ENCODE measurements at regions not wholly inside any gene's neighbourhood (a gene's known extent, or its start where the extent isn't known, plus 50 kb on each side); places are given as distances from the start of the nearest gene placed in this dataset.

GRCh38 chr13:34338102-34338501 is 520.2 kb downstream of the RFC3 start:
- no peak for DNase-seq (ENCODE audit: low read depth)
- no peak overlapping the region for H3K4me3 ChIP-seq (ENCODE audit: low read depth, low read length)
- TF ChIP-seq CTCF (conservative IDR thresholded peaks at IDR 0.05; ENCODE audit: low read depth, low read length): no peak

GRCh38 chr13:34340534-34340933 is 522.6 kb downstream of the RFC3 start:
- no peak for TF ChIP-seq CTCF (conservative IDR thresholded peaks at IDR 0.05; ENCODE audit: low read depth, low read length)
- no peak overlapping the region for H3K4me3 ChIP-seq (ENCODE audit: low read depth, low read length)
- DNase-seq (ENCODE audit: low read depth): peak; percentile 69

- no peak overlapping the region for H3K4me3 ChIP-seq (ENCODE audit: low read depth, low read length)
- peak; percentile 18 for DNase-seq (ENCODE audit: low read depth)
- TF ChIP-seq CTCF (conservative IDR thresholded peaks at IDR 0.05; ENCODE audit: low read depth, low read length): no peak
Observed at GRCh38 chr13:34343413-34343940, 525.5 kb downstream of the RFC3 start.

GRCh38 chr13:34344816-34345215 is 526.9 kb downstream of the RFC3 start:
- TF ChIP-seq CTCF (conservative IDR thresholded peaks at IDR 0.05; ENCODE audit: low read depth, low read length): no peak
- no peak overlapping the region for H3K4me3 ChIP-seq (ENCODE audit: low read depth, low read length)
- no peak for DNase-seq (ENCODE audit: low read depth)

- H3K4me3 ChIP-seq (ENCODE audit: low read depth, low read length): no peak overlapping the region
- DNase-seq (ENCODE audit: low read depth): no peak
- TF ChIP-seq CTCF (conservative IDR thresholded peaks at IDR 0.05; ENCODE audit: low read depth, low read length): no peak
Observed at GRCh38 chr13:34345258-34345965, 527.5 kb downstream of the RFC3 start.

GRCh38 chr13:34346626-34347025 is 528.7 kb downstream of the RFC3 start:
- H3K4me3 ChIP-seq (ENCODE audit: low read depth, low read length): no peak overlapping the region
- DNase-seq (ENCODE audit: low read depth): peak; percentile 45
- TF ChIP-seq CTCF (conservative IDR thresholded peaks at IDR 0.05; ENCODE audit: low read depth, low read length): no peak

All from choroid plexus epithelial cell (primary cell).